H1 (cell line): ENCODE measurements at regions not wholly inside any gene's neighbourhood (a gene's known extent, or its start where the extent isn't known, plus 50 kb on each side); places are given as distances from the start of the nearest gene placed in this dataset.

Experiments
- MAFK ChIP-seq: IDR thresholded peaks from 2 replicates; pipeline ENCODE4 v1.6.1; 2012; ENCODE audit warnings: low read depth, mild to moderate bottlenecking, improper control_type of control experiment, low read length
- RNF2 ChIP-seq: fragments of 200-900, 300-1000 bp; sonication (generic); IDR thresholded peaks from 2 replicates; pipeline ENCODE4 v1.7.1; 2016; ENCODE audit warnings: borderline replicate concordance, low read depth, mild to moderate bottlenecking, antibody characterized with exemption, low read length; ENCODE audit not compliant: poor library complexity, severe bottlenecking; ENCODE audit errors: missing control alignments
- SAP30 ChIP-seq: fragments of 300-600 bp; sonication (generic); IDR thresholded peaks from 2 replicates; pipeline ENCODE4 v1.7.1; 2012; ENCODE audit warnings: low read length, moderate library complexity, mild to moderate bottlenecking, inconsistent platforms; ENCODE audit not compliant: insufficient read depth, insufficient replicate concordance
- SP2 ChIP-seq: IDR thresholded peaks from 2 replicates; pipeline ENCODE4 v1.6.1; 2012; ENCODE audit warnings: mild to moderate bottlenecking, low read length, inconsistent platforms
- TAF7 ChIP-seq: optimal IDR thresholded peaks from 2 replicates; pipeline ENCODE3; 2011; ENCODE audit warnings: low read depth, mild to moderate bottlenecking, inconsistent platforms, low read length, moderate library complexity, borderline replicate concordance
- TF ChIP-seq, protein P1 (sequence below): IDR thresholded peaks from 2 replicates; pipeline ENCODE4 v1.6.1; 2012; ENCODE audit warnings: inconsistent platforms

DNA sequence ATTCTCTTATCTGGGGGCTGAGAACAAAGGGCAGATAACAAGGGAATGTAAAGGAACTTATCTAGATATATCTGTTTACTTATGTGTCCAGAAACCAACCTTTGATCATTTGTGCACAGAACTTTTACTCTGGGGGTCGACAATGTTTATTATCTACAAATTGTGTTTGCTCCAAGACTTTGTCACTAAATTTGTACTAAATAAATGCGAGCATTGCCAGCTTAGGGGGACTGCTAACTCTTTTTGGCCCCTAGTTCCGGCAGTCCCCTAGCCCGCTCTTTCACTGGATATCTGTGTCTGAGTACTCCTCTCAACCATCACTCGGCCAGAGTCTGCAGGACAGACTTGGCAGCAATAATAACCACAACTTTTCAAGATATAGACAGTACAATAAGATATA lies 88.2 kb downstream of the FSCB start (continued):
- no peak for TF ChIP-seq SAP30
- no peak for TF ChIP-seq MAFK
- TF ChIP-seq, protein P1, sequence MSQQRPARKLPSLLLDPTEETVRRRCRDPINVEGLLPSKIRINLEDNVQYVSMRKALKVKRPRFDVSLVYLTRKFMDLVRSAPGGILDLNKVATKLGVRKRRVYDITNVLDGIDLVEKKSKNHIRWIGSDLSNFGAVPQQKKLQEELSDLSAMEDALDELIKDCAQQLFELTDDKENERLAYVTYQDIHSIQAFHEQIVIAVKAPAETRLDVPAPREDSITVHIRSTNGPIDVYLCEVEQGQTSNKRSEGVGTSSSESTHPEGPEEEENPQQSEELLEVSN: no peak
- TF ChIP-seq SP2: no peak
- no peak for TF ChIP-seq RNF2
- TF ChIP-seq TAF7: no peak
